ENCODE measurements at regions not wholly inside any gene's neighbourhood (a gene's known extent, or its start where the extent isn't known, plus 50 kb on each side); places are given as distances from the start of the nearest gene placed in this dataset.
"Not testable (repeated sequence)": the region's sequence is repeated elsewhere in the genome, so short reads cannot be mapped to it uniquely, and the experiment has no call there.

- FAIRE-seq (no peak), DNase-seq (ENCODE audit: low spot score) (no peak)
These were observed 54.8 kb upstream of the NDUFV2 start for GRCh38 chr18:9047715-9048114.

- FAIRE-seq, result no peak
- no peak for DNase-seq (ENCODE audit: low spot score)
These were observed 54.3 kb upstream of the NDUFV2 start for GRCh38 chr18:9048236-9048635.

- no peak for DNase-seq (ENCODE audit: low spot score)
- no peak for FAIRE-seq
These were observed 53.5 kb upstream of the NDUFV2 start for GRCh38 chr18:9048808-9049494.

- no peak for FAIRE-seq
These were observed 53.0 kb upstream of the NDUFV2 start for GRCh38 chr18:9049495-9049809.

GRCh38 chr18:9050628-9051284 lies 51.7 kb upstream of the NDUFV2 start:
- DNase-seq (ENCODE audit: low spot score); FAIRE-seq: not testable (repeated sequence)

More at GRCh38 chr18:9049495-9049809, 53.0 kb upstream of the NDUFV2 start:
- DNase-seq (ENCODE audit: low spot score), result no peak

All from urothelium cell line (cell line).